SK-N-SH (cell line): ENCODE measurements at regions not wholly inside any gene's neighbourhood (a gene's known extent, or its start where the extent isn't known, plus 50 kb on each side); places are given as distances from the start of the nearest gene placed in this dataset.
"Not testable (repeated sequence)": the region's sequence is repeated elsewhere in the genome, so short reads cannot be mapped to it uniquely, and the experiment has no call there.

Experiments
- CTCF ChIA-PET: fragments of 300-600, 350-600 bp; formaldehyde crosslinking; extraction: SDS; loops from one replicate; lab custom pipeline; 2021; lab: Yijun Ruan, JAX
- POLR2A ChIA-PET: fragments of 350-600 bp; sonication (Branson Sonifier 250); formaldehyde crosslinking; extraction: SDS; loops from one replicate; lab custom pipeline; 2020; ENCODE audit warnings: antibody characterized with exemption, inconsistent platforms; lab: Yijun Ruan, JAX
- DNase-seq: peaks from one replicate; pipeline ENCODE4 v3.0.0; 2012
- H2AFZ ChIP-seq: fragments of 200-600 bp; sonication (generic); 2 replicates; pipeline ENCODE4 v1.8.1; 2016; ENCODE audit warnings: antibody characterized with exemption, mild to moderate bottlenecking, low read depth
- H3F3A ChIP-seq: fragments of 200-600 bp; sonication (generic); replicated peaks from 2 replicates; pipeline ENCODE3; 2016; ENCODE audit warnings: antibody characterized with exemption, mild to moderate bottlenecking; ENCODE audit not compliant: insufficient read depth
- H3K27ac ChIP-seq, 2 experiments: fragments of 200-500 bp in 1 of 2; fragments of 200-600 bp in 1 of 2; sonication (Bioruptor generic) in 1 of 2; sonication (generic), shearing (Covaris generic) in 1 of 2; 2 replicates each; pipeline versions ENCODE4 v1.5.1 to v1.6.1; 2014 to 2016; ENCODE audit warnings: low read depth in 2 of 2, inconsistent platforms in 1 of 2, low read length in 1 of 2, mild to moderate bottlenecking in 1 of 2, mixed read lengths in 1 of 2
- H3K27me3 ChIP-seq: fragments of 200-600 bp; sonication (generic), shearing (Covaris generic); 2 replicates; pipeline ENCODE4 v1.6.1; 2016; ENCODE audit warnings: mixed run types; ENCODE audit not compliant: insufficient read depth
- H3K36me3 ChIP-seq, 2 experiments: fragments of 200-500 bp in 1 of 2; fragments of 200-600 bp in 1 of 2; sonication (Bioruptor generic) in 1 of 2; sonication (generic) in 1 of 2; replicated peaks in 1 of 2; 2 replicates each; pipeline versions ENCODE3 to v1.5.1; 2014 to 2016; ENCODE audit warnings: low read length in 1 of 2, mild to moderate bottlenecking in 1 of 2; ENCODE audit not compliant: insufficient read depth in 2 of 2, control insufficient read depth in 1 of 2
- H3K4me1 ChIP-seq, 2 experiments: fragments of 200-500 bp in 1 of 2; fragments of 200-600 bp in 1 of 2; sonication (Bioruptor generic) in 1 of 2; sonication (generic), shearing (Covaris generic) in 1 of 2; 2 replicates each; pipeline versions ENCODE4 v1.5.1 to v1.6.1; 2014 to 2016; ENCODE audit warnings: low read depth in 1 of 2, low read length in 1 of 2, mixed run types in 1 of 2; ENCODE audit not compliant: insufficient read depth in 2 of 2, control insufficient read depth in 1 of 2
- H3K4me2 ChIP-seq: fragments of 200-600 bp; sonication (generic), shearing (Covaris generic); 2 replicates; pipeline ENCODE4 v1.6.1; 2017; ENCODE audit warnings: mixed run types
- H3K4me3 ChIP-seq, 2 experiments: fragments of 200-500 bp in 1 of 2; fragments of 200-600 bp in 1 of 2; sonication (Bioruptor generic) in 1 of 2; sonication (generic), shearing (Covaris generic) in 1 of 2; 2 replicates each; pipeline versions ENCODE4 v1.5.1 to v1.8.1; 2014 to 2016; ENCODE audit warnings: low read depth in 2 of 2, inconsistent platforms in 1 of 2, low read length in 1 of 2, mild to moderate bottlenecking in 1 of 2, mixed read lengths in 1 of 2, moderate library complexity in 1 of 2
- H3K79me2 ChIP-seq: fragments of 200-600 bp; sonication (generic); 2 replicates; pipeline ENCODE4 v1.8.1; 2017; ENCODE audit warnings: mild to moderate bottlenecking; ENCODE audit not compliant: insufficient read depth
- H3K9ac ChIP-seq: fragments of 200-600 bp; sonication (generic); 2 replicates; pipeline ENCODE4 v1.6.1; 2017; ENCODE audit warnings: mixed run types
- H3K9me2 ChIP-seq: fragments of 200-600 bp; sonication (generic); 2 replicates; pipeline ENCODE4 v1.6.1; 2017; ENCODE audit warnings: mixed run types
- H3K9me3 ChIP-seq: fragments of 200-600 bp; sonication (generic); 2 replicates; pipeline ENCODE4 v1.6.1; 2017; ENCODE audit warnings: mixed run types, mild to moderate bottlenecking, moderate library complexity
- H4K20me1 ChIP-seq: fragments of 200-600 bp; sonication (generic); 2 replicates; pipeline ENCODE4 v1.6.1; 2017; ENCODE audit warnings: mild to moderate bottlenecking, mixed run types; ENCODE audit not compliant: insufficient read depth
- EP300 ChIP-seq, 2 experiments: IDR thresholded peaks; 2 replicates each; pipeline versions ENCODE4 v1.4.0 to v1.6.1; 2012; ENCODE audit warnings: borderline replicate concordance in 1 of 2, low read depth in 1 of 2, low read length in 1 of 2
- FOXM1 ChIP-seq: IDR thresholded peaks from 2 replicates; pipeline ENCODE4 v1.4.0; 2012; ENCODE audit warnings: low read depth, mild to moderate bottlenecking
- NRF1 ChIP-seq: IDR thresholded peaks from 2 replicates; pipeline ENCODE4 v1.6.1; 2012; ENCODE audit warnings: low read depth, mild to moderate bottlenecking, low read length
- POLR2AphosphoS5 ChIP-seq: IDR thresholded peaks from 2 replicates; pipeline ENCODE4 v1.6.1; 2012; ENCODE audit warnings: low read depth, low read length
- RAD21 ChIP-seq: IDR thresholded peaks from 2 replicates; pipeline ENCODE4 v1.6.1; 2012; ENCODE audit warnings: mild to moderate bottlenecking, low read length
- RCOR1 ChIP-seq: fragments of 150-350 bp; IDR thresholded peaks from 2 replicates; pipeline ENCODE4 v1.6.1; 2017; ENCODE audit warnings: antibody characterized with exemption, low read length
- WGBS: methylation state at CpG from one replicate; pipeline ENCODE4 v1.1.6; 2017; ENCODE audit warnings: low lambda C conversion rate; 5-methylcytosine and 5-hydroxymethylcytosine counted together
- TF ChIP-seq, protein P1 (sequence below): IDR thresholded peaks from 2 replicates; pipeline ENCODE4 v1.4.0; 2012; ENCODE audit warnings: low read depth

DNA sequence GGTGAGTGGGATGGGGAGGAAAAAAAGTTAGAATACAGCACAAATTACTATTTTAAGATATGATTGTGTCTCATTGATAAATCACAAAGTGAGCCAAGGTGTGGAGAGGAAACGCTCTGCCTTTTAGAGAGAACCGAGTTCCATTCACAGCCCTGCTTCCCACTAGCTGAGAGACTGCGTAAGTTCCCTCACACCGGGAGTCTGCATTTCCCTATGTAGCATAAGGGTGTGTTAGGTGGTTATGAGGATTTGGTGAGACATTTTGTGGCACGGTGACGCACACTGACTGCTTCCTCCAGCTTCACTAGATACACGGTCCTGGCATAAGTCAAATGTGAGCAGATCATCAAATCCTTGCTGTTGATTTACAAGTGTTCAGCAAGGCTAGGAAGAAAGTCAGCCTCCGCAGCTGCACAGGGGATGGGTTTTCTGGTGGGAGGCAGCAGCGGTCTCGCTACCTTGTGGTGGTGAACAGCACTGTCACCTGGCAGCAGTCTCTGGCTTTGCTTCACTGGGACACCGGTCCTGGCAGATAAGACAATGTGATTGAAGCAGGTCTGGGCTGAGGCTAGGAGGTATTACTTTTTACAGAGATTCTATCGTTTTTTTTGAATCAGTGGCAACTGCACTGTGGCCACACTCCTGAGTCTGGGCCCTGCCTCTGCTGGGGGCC, 312.2 kb upstream of the B3GAT1 start:
- Histone ChIP-seq H3K27me3 (no peaks in the 10 kb centered on the region), H3K36me3 (no peaks in the 10 kb centered on the region), H3K27ac (no peak overlapping the region), H3K4me1 (peaks cover 0 to 7% of the 10 kb centered on the region in 2 experiments; a peak in 1 of 4 replicates), H3K9me3 (no peaks in the 10 kb centered on the region), H4K20me1 (no peaks in the 10 kb centered on the region), H3K4me3 (no peak overlapping the region), H3K4me2 (no peak overlapping the region), H3K9ac (no peak overlapping the region), H2AFZ (no peak overlapping the region), H3F3A (no peaks in the 10 kb centered on the region), H3K9me2 (no peaks in the 10 kb centered on the region), H3K79me2 (no peaks in the 10 kb centered on the region)
- DNase-seq, result no peak
- CTCF ChIA-PET, result interaction anchor here (0.6 kb wide), 1 partner anchor 1786 kb away, joined by 3 read pairs; no protein-coding TSS in a partner anchor
- WGBS, result 49% methylated on average over 12 of the region's 12 CpGs
- no peak for TF ChIP-seq EP300 (IDR thresholded peaks at IDR 0.05; ENCODE audit: borderline replicate concordance in 1 of 2, low read depth in 1 of 2, low read length in 1 of 2)
- no peak for TF ChIP-seq NRF1
- no peak for TF ChIP-seq RAD21
- POLR2A ChIA-PET, result no interaction called here

DNA sequence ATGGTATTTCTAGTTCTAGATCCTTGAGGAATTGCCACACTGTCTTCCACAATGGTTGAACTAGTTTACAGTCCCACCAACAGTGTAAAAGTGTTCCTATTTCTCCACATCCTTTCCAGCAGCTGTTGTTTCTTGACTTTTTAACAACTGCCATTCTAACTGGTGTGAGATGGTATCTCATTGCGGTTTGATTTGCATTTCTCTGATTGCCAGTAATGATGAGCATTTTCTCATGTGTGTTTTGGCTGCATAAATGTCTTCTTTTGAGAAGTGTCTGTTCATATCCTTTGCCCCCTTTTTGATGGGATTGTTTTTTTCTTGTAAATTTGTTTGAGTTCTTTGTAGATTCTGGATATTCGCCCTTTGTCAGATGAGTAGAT, 308.6 kb upstream of the B3GAT1 start:
- WGBS, result 68% methylated on average over 2 of the region's 2 CpGs
- H3K4me2 ChIP-seq, H3K9ac ChIP-seq, POLR2A ChIA-PET, CTCF ChIA-PET, H3K9me2 ChIP-seq, H2AFZ ChIP-seq, H4K20me1 ChIP-seq, H3K79me2 ChIP-seq, H3K9me3 ChIP-seq, H3F3A ChIP-seq, H3K27me3 ChIP-seq, H3K27ac ChIP-seq, H3K4me3 ChIP-seq, DNase-seq, H3K4me1 ChIP-seq, H3K36me3 ChIP-seq: not testable (repeated sequence)

DNA sequence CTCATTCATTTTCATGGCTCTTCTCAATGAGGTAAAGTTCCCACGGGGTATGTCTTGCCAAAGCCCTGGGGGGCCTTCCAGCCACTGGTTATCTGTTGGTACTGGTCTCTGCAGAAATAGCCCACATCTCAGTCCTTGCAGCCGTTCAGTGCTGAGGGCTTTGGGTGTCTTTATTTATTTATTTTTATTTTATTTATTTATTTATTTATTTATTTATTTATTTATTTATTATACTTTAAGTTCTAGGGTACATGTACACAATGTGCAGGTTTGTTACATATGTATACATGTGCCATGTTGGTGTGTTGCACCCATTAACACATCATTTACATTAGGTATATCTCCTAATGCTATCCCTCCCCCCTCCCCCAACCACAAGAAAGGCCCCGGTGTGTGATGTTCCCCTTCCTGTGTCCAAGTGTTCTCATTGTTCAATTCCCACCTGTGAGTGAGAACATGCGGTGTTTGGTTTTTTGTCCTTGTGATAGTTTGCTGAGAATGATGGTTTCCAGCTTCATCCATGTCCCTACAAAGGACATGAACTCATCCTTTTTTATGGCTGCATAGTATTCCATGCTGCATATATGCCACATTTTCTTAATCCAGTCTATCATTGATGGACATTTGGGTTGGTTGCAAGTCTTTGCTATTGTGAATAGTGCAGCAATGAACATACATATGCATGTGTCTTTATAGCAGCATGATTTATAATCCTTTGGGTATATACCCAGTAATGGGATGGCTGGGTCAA, 308.1 kb upstream of the B3GAT1 start:
- H3K4me2 ChIP-seq, H3K9me3 ChIP-seq, H3F3A ChIP-seq, H3K4me1 ChIP-seq, POLR2A ChIA-PET, H3K36me3 ChIP-seq, CTCF ChIA-PET, H3K27me3 ChIP-seq, DNase-seq, H3K79me2 ChIP-seq, H3K4me3 ChIP-seq, H3K9me2 ChIP-seq, H2AFZ ChIP-seq, H3K27ac ChIP-seq, H4K20me1 ChIP-seq, H3K9ac ChIP-seq: not testable (repeated sequence)
- WGBS, result 51% methylated on average over 4 of the region's 4 CpGs

DNA sequence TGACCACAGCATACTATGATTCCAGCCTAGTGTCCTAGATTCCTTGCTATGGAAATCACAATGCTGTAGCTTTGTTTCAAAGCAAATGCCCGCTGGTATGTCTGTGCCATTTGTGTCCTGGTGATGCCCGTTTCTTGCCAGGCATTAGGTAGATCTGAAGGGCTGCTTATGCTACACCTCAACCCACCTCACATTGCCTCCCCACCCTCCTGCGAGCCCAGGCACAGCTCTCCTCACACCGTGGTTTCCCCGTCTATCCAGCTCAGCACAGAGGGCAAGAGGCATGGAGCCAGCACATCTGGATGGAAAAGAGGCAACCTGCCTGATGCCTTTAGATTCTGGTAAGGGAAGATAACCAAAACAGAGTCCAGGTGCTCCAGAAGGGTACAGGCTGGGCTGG, 307.4 kb upstream of the B3GAT1 start:
- Histone ChIP-seq H3F3A (no peaks in the 10 kb centered on the region), H3K27me3 (no peaks in the 10 kb centered on the region), H4K20me1 (no peaks in the 10 kb centered on the region), H2AFZ (no peak overlapping the region), H3K79me2 (no peaks in the 10 kb centered on the region), H3K9ac (no peak overlapping the region), H3K9me3 (no peaks in the 10 kb centered on the region), H3K9me2 (no peaks in the 10 kb centered on the region), H3K27ac (no peak overlapping the region), H3K36me3 (no peaks in the 10 kb centered on the region), H3K4me1 (no peaks in the 10 kb centered on the region), H3K4me2 (no peak overlapping the region), H3K4me3 (no peak overlapping the region)
- 18% methylated on average over 5 of the region's 5 CpGs for WGBS
- CTCF ChIA-PET, result no interaction called here
- TF ChIP-seq POLR2AphosphoS5 (no peak), FOXM1 (no peak), RCOR1 (no peak)
- TF ChIP-seq, protein P1, sequence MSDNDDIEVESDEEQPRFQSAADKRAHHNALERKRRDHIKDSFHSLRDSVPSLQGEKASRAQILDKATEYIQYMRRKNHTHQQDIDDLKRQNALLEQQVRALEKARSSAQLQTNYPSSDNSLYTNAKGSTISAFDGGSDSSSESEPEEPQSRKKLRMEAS, result no peak
- POLR2A ChIA-PET, result no interaction called here
- no peak for DNase-seq
